ENCODE measurements at regions not wholly inside any gene's neighbourhood (a gene's known extent, or its start where the extent isn't known, plus 50 kb on each side); places are given as distances from the start of the nearest gene placed in this dataset.
"Not testable (repeated sequence)": the region's sequence is repeated elsewhere in the genome, so short reads cannot be mapped to it uniquely, and the experiment has no call there.

DNA sequence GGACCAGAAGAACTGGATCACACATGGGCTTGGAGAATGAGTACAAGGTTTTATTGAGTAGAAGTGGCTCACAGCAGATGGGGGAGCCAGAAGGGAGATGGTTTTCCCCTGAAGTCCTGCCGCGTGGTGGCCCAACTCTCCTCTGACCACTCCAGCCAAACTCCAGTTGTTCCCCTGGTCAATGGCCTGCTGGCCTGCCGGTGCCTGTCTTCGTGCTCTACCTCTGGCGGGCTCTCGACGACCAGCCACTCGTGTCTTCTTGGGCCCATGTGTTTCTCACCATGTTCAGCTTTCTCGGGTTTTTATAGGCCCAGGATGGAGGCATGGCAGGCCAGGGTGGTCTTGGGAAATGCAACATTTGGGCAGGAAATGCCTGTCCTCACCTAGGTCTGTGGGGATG, 519.6 kb downstream of the CYLC2 start:
- H3K9me3 Mint-ChIP-seq, result peaks cover 12% of the 10 kb centered on the region
- ATAC-seq (no peak), DNase-seq (ENCODE audit: low spot score) (no peak)
- H3K27me3 Mint-ChIP-seq, result no peaks in the 10 kb centered on the region
- no peaks in the 10 kb centered on the region for H3K36me3 Mint-ChIP-seq
- no peak overlapping the region for H3K27ac Mint-ChIP-seq
- no peaks in the 10 kb centered on the region for H3K4me1 Mint-ChIP-seq (ENCODE audit: low read depth in 2 of 2)
- H3K4me3 Mint-ChIP-seq, result no peak overlapping the region

DNA sequence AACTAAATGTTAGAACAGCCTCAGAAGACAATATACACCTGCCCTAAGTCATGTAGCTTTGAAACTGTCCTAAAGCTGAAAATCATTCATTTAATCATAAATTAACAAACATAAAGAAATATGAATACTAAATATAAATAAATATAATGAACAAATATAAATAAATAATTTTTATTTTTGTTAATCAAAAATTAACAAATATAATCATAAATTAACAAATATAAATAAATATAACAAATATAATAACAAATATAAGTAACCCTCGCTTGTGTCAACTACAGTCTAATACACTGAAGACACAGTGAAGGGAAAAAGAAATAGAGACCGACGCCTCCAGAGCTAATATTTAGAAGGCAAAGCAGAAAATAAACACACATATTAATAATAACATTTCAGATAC, 527.3 kb downstream of the CYLC2 start:
- no peaks in the 10 kb centered on the region for H3K4me1 Mint-ChIP-seq (ENCODE audit: low read depth in 2 of 2)
- peaks cover 7% of the 10 kb centered on the region for H3K9me3 Mint-ChIP-seq
- no peaks in the 10 kb centered on the region for H3K36me3 Mint-ChIP-seq
- H3K4me3 Mint-ChIP-seq, result no peak overlapping the region
- ATAC-seq (no peak), DNase-seq (ENCODE audit: low spot score) (no peak)
- no peak overlapping the region for H3K27ac Mint-ChIP-seq
- no peaks in the 10 kb centered on the region for H3K27me3 Mint-ChIP-seq

DNA sequence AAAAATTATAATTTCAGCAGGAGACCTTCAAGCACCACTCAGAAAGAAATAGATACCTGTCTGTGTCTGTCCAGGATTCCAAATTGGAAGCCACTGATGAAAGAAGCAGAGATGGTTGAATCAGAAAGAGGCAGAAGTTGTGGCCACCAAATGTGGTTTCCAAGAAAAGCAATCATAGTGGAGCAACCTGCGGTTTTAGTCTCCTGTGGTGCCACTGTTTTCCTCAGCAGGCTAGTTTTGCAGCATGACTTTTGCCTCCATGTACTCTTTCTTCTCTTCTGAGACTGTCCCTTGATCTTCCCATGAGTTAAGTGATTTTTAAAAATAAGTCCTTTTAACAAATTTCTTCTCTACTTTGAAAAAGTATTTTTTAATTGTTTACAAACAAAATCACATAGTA, 535.8 kb downstream of the CYLC2 start:
- ATAC-seq, result no peak

DNA sequence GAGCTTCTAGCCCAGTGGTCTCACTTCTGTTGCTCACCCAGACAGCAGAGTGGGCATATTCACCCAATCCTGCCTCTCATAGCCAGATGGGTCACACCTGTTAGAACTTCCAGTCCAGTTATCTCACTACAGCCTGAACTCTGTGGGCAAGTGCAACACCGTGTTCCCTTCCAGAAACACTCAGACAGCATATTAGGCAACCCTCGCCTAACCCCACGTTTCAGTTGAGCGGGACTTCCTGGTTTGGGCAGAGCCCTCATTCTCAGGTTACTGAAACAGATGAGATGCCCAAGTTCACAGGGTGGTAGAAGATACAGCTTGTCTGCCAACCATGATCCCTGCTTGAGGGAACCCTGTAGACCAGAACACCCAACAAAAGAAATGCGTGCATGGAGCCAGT, 538.2 kb downstream of the CYLC2 start:
- no peaks in the 10 kb centered on the region for H3K27me3 Mint-ChIP-seq
- DNase-seq (ENCODE audit: low spot score) (no peak), ATAC-seq (no peak)
- H3K36me3 Mint-ChIP-seq, result no peaks in the 10 kb centered on the region
- no peaks in the 10 kb centered on the region for H3K4me1 Mint-ChIP-seq (ENCODE audit: low read depth in 2 of 2)
- peaks cover 13% of the 10 kb centered on the region for H3K9me3 Mint-ChIP-seq
- no peak overlapping the region for H3K27ac Mint-ChIP-seq
- H3K4me3 Mint-ChIP-seq, result no peak overlapping the region

More for the DNA sequence above, 535.8 kb downstream of the CYLC2 start:
- H3K27me3 Mint-ChIP-seq, result no peaks in the 10 kb centered on the region
- H3K36me3 Mint-ChIP-seq, result no peaks in the 10 kb centered on the region
- H3K9me3 Mint-ChIP-seq, result peaks cover 10% of the 10 kb centered on the region
- no peak for DNase-seq (ENCODE audit: low spot score)
- H3K4me3 Mint-ChIP-seq, result no peak overlapping the region
- no peaks in the 10 kb centered on the region for H3K4me1 Mint-ChIP-seq (ENCODE audit: low read depth in 2 of 2)
- H3K27ac Mint-ChIP-seq, result no peak overlapping the region

DNA sequence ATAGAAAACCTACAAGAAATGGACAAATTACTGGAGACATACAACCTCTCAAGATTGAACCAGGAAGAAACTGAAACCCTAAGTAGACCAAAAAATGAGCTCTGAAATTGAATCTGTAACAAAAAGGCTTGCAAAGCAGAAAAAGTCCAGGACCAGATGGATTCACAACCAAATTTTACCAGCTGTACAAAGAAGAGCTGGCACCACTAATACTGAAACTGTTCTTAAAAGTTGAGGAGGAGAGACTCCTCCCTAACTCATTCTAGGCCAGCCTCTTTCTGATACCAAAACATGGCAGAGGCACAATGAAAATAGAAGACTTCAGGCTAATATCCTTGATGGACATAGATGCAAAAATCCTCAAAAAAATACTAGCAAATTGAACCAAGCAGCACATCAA, 542.3 kb downstream of the CYLC2 start:
- no peak for DNase-seq (ENCODE audit: low spot score)
- Mint-ChIP-seq H3K4me3 (no peak overlapping the region), H3K36me3 (no peaks in the 10 kb centered on the region), H3K27ac (no peak overlapping the region), H3K4me1 (ENCODE audit: low read depth in 2 of 2) (no peaks in the 10 kb centered on the region), H3K9me3 (peaks cover 27% of the 10 kb centered on the region), H3K27me3 (no peaks in the 10 kb centered on the region)
- no peak for ATAC-seq

DNA sequence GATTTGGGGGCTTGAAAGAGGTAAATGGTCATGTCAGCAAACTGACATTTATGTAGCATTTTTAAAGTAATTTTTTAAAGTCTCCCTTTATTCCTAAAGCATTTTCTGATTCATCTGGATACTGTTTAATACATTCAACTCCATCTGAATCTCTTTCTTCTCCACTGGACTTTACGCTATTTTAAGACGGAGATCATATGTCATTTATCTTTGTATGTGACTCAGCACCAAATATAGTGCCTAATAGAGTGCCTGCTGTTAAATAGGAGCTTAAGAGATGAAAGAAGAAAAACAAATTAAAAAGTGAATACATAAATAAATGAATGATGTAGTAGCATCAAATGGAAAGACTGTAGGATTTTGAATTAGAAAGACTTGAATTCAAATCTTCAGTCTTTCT, 548.8 kb upstream of the SMC2 start:
- Mint-ChIP-seq H3K4me1 (ENCODE audit: low read depth in 2 of 2) (no peaks in the 10 kb centered on the region), H3K4me3 (no peak overlapping the region), H3K9me3 (peaks cover 12% of the 10 kb centered on the region), H3K27me3 (no peaks in the 10 kb centered on the region), H3K36me3 (no peaks in the 10 kb centered on the region), H3K27ac (no peak overlapping the region)
- DNase-seq (ENCODE audit: low spot score), result no peak
- ATAC-seq, result no peak

DNA sequence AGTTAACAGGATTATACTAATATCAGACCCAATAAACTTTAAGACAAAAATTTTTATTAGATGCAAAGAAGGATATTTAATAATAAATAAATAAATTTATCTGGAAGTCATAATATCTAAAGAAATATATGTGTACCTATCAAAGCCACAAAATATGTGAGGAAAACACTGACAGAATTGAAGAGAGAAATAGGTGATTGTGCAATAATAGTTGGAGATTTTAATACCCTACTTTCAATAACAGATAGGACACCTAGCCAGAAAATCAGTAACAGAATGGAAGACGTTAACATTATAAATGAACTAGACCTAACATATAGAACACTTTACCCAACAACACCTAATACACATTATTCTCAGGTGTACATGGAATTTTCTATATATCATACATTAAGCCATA, 541.4 kb upstream of the SMC2 start:
- H3K27ac Mint-ChIP-seq, result no peak overlapping the region

DNA sequence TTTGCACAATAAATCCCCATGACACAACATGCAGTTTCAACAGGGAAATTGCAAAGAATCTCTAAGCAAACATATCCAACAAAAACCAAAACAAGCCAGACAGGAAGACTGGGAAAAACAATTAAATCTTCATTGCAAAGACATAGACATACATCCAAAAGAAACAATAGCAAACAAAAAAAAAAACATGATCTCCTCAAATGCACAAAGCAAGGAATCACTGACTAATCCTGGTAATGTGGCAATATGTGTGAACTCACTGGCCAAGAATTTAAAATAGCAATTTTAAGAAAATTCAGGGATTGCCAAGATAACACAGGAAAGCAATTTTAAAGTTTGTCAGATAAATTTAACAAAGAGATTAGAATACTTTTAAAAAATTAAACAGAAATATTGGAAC, 520.1 kb upstream of the SMC2 start:
- ATAC-seq (no peak), DNase-seq (ENCODE audit: low spot score) (no peak)
- Mint-ChIP-seq H3K4me1 (ENCODE audit: low read depth in 2 of 2) (no peaks in the 10 kb centered on the region), H3K27ac (no peak overlapping the region), H3K4me3 (no peak overlapping the region), H3K36me3 (peaks cover 5% of the 10 kb centered on the region), H3K9me3 (peaks cover 18% of the 10 kb centered on the region), H3K27me3 (no peaks in the 10 kb centered on the region)

More for the DNA sequence above, 541.4 kb upstream of the SMC2 start:
- no peak for DNase-seq (ENCODE audit: low spot score)
- ATAC-seq, result no peak
- Mint-ChIP-seq H3K36me3 (no peaks in the 10 kb centered on the region), H3K4me1 (ENCODE audit: low read depth in 2 of 2) (no peaks in the 10 kb centered on the region), H3K4me3 (no peak overlapping the region), H3K27me3 (no peaks in the 10 kb centered on the region), H3K9me3 (peaks cover 13% of the 10 kb centered on the region)

DNA sequence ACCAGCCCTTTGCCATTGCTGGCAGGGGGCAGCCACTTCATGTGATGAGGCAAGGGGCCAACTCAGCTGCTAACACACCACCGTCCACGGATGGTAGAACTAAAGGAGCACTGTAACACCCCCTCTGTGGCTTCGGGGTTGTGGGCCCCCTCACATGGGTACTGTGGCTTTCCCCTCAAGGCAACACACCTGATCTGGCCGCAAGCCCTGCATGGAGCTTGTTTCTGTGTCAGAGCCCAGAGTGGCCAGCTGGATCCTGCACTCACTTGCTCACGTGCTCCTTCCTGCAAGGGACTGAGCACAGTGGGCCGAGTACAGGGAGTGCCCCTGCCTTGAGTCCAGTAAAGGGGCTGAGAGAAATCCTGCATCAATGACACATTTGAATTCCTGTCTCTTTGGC, 507.4 kb upstream of the SMC2 start:
- no peak overlapping the region for H3K4me3 Mint-ChIP-seq
- DNase-seq (ENCODE audit: low spot score), result no peak
- H3K27ac Mint-ChIP-seq, result no peak overlapping the region
- H3K9me3 Mint-ChIP-seq, result peaks cover 15% of the 10 kb centered on the region
- no peaks in the 10 kb centered on the region for H3K27me3 Mint-ChIP-seq
- peak in 1 of 2 donors; percentile 32 for ATAC-seq
- peaks cover 7% of the 10 kb centered on the region for H3K36me3 Mint-ChIP-seq
- no peaks in the 10 kb centered on the region for H3K4me1 Mint-ChIP-seq (ENCODE audit: low read depth in 2 of 2)

DNA sequence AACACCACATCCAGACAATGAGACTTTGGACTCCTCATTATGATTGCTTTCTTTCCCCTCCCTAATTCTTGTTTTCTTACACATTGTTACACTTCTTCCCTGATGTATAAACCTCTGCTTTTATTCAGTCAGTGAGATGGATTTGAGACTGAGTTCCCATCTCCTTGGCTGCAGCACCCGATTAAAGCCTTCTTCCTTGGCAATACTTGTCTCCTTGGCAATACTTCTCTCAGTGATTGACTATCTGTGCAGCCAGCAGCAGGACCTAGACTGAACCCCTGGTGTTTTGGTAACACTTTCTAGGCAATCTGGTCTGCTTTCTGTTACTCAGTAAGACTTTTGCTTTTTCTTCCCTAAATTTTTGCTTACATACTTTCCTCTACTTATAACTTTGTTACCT, 492.8 kb upstream of the SMC2 start:
- Mint-ChIP-seq H3K9me3 (peaks cover 20% of the 10 kb centered on the region), H3K4me1 (ENCODE audit: low read depth in 2 of 2) (no peaks in the 10 kb centered on the region), H3K27ac (no peak overlapping the region), H3K36me3 (peaks cover 5% of the 10 kb centered on the region), H3K27me3 (no peaks in the 10 kb centered on the region), H3K4me3 (no peak overlapping the region)
- ATAC-seq (no peak), DNase-seq (ENCODE audit: low spot score) (no peak)

DNA sequence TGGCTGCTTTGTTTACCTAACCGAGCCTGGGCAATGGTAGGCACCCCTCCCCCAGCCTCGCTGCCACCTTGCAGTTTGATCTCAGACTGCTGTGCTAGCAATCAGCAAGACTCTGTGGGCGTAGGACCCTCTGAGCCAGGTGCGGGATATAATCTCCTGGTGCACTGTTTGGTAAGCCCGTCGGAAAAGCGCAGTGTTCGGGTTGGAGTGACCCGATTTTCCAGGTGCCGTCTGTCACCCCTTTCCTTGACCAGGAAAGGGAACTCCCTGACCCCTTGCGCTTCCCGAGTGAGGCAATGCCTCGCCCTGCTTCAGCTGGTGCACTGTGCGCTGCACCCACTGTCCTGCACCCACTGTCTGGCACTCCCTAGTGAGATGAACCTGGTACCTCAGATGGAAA, 482.2 kb upstream of the SMC2 start:
- not testable (repeated sequence) for DNase-seq (ENCODE audit: low spot score); ATAC-seq; H3K4me3 Mint-ChIP-seq; H3K27ac Mint-ChIP-seq; H3K27me3 Mint-ChIP-seq; H3K36me3 Mint-ChIP-seq; H3K4me1 Mint-ChIP-seq (ENCODE audit: low read depth in 2 of 2)
- peaks cover 14% of the 10 kb centered on the region for H3K9me3 Mint-ChIP-seq

DNA sequence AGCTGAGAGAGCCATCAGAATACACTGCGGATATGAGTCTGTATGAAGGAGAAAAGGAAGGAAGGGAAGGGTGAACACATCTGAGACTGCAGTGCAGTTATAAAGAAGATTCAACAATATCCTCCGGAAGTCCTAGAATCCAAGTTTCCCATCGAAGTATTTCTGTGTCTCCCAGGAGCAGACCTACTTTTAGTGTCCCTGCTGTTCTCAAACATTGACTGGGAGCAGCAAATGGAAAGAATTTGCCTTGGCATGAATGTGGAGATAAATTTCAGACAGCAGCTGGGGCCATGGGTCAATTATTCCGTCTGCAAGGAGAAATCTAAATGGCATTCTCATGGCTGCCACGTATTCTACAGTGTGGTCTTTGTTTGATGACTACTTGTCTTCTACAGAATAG, 478.1 kb upstream of the SMC2 start:
- Mint-ChIP-seq H3K4me3 (no peak overlapping the region), H3K27me3 (no peaks in the 10 kb centered on the region), H3K4me1 (ENCODE audit: low read depth in 2 of 2) (no peaks in the 10 kb centered on the region), H3K27ac (no peak overlapping the region), H3K36me3 (peaks cover 4% of the 10 kb centered on the region), H3K9me3 (peaks cover 10% of the 10 kb centered on the region)
- ATAC-seq (no peak), DNase-seq (ENCODE audit: low spot score) (no peak)

DNA sequence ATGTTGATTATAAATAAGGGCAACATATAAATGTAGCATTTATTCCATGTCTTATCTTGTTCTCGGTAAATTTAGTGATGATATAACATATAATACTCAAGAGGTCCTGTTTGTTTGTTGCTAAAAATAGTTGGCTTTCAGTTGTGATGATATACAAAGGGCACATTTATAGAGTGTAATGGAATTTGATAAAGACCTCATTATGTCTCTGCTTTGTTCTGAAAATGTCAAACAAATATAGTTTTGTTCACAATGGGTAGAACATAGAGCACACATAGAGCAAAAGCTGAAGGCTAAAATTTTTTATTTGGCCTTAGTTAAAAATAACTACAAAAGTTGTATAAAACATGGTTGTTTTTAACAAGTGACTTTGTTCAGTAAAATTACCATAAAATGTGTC, 477.1 kb upstream of the SMC2 start:
- H3K27me3 Mint-ChIP-seq, result no peaks in the 10 kb centered on the region
- H3K36me3 Mint-ChIP-seq, result peaks cover 4% of the 10 kb centered on the region
- no peak overlapping the region for H3K4me3 Mint-ChIP-seq
- no peaks in the 10 kb centered on the region for H3K4me1 Mint-ChIP-seq (ENCODE audit: low read depth in 2 of 2)
- DNase-seq (ENCODE audit: low spot score), result no peak
- no peak for ATAC-seq
- peaks cover 14% of the 10 kb centered on the region for H3K9me3 Mint-ChIP-seq
- no peak overlapping the region for H3K27ac Mint-ChIP-seq

DNA sequence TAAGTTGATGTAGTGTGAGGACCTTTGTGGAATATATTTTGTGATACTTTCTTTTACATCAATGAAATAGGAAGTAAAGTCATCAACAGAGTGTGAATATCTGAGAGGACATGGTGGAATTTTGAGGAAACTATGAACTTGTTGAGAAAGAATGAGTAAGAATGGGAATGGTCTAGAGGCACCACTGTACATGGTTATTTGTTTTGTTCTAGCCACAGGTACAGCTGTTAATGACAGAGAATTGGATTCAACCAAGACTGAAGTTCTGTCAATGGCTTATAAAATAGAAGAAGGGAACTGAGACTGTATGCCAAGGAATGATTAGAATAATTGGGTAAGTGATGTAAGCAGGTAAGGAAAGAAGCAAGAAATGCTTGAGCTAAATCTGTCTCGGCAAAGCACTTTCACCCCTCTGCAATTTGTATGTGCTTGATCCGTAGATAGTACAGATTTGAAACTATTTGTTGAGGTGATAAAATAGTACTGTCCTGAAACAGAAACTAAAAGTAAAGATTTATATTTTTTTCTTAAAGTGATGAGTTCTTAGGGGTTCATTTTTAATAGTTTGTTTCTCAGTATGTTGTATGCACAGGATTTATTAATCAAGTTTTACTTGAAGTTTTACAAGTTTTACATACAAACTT, 468.8 kb upstream of the SMC2 start:
- DNase-seq (ENCODE audit: low spot score), result no peak
- ATAC-seq, result no peak
- Mint-ChIP-seq H3K27ac (no peak overlapping the region), H3K4me1 (ENCODE audit: low read depth in 2 of 2) (no peaks in the 10 kb centered on the region), H3K36me3 (no peaks in the 10 kb centered on the region), H3K27me3 (no peaks in the 10 kb centered on the region), H3K4me3 (no peak overlapping the region), H3K9me3 (peaks cover 17% of the 10 kb centered on the region)

DNA sequence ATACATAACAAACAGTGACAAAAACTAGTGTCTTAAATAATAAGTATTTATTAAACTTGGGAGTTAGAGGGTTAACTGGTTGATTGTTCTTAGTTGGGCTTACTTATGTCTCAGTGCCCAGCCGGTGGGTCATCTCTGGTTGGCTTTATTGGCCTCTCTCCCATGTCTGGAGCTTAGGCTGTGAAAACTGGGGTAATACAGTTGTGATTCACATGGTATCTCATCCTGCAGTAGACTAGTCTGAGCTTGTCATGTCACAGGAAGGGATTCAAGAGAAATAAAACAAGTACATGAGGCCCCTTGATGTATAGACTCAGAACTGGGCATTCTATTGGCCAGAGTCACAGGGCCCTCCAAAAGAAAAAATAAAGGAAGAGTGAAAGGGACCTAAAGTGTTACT, 466.4 kb upstream of the SMC2 start:
- DNase-seq (ENCODE audit: low spot score) (no peak), ATAC-seq (no peak)
- no peaks in the 10 kb centered on the region for H3K27me3 Mint-ChIP-seq
- no peak overlapping the region for H3K27ac Mint-ChIP-seq
- H3K4me1 Mint-ChIP-seq (ENCODE audit: low read depth in 2 of 2), result no peaks in the 10 kb centered on the region
- peaks cover 6% of the 10 kb centered on the region for H3K36me3 Mint-ChIP-seq
- peaks cover 19% of the 10 kb centered on the region for H3K9me3 Mint-ChIP-seq
- no peak overlapping the region for H3K4me3 Mint-ChIP-seq

All from natural killer cell treated with Interleukin-12 subunit alpha and Interleukin-12 subunit beta and Interleukin-15 and Interleukin-18, amount 100 ng/mL, for 72 hours (primary cell).